ENCODE measurements at regions not wholly inside any gene's neighbourhood (a gene's known extent, or its start where the extent isn't known, plus 50 kb on each side); places are given as distances from the start of the nearest gene placed in this dataset.

DNA sequence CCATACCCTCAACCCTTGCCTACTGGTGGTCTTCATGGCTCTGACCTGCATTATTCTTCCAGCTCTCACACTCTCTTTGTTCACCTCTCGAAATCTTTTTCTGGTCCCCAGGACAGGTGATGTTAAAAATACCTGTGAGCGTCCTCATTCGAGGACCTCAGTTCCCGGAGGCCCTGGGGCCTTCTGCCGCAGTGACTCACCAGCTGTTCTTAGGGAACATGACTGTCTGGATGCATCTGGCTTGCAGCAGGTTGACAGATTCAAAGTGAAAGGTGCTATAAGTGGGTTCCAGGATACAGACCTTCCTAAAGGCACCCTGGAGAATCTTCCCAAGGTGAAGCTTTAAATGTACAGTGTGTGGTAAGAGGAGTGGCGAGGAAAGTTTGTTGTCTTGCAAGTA is 210.4 kb upstream of the KCNG1 start:
- no peak overlapping the region for H3K27ac Mint-ChIP-seq (ENCODE audit: unreplicated experiment)
- H3K9me3 Mint-ChIP-seq (ENCODE audit: low read depth) = no peaks in the 10 kb centered on the region
- DNase-seq (ENCODE audit: low spot score) = no peak
- H3K4me3 Mint-ChIP-seq (ENCODE audit: unreplicated experiment) = no peak overlapping the region
- H3K36me3 Mint-ChIP-seq (ENCODE audit: low read depth) = no peaks in the 10 kb centered on the region
- peaks cover 10% of the 10 kb centered on the region for H3K4me1 Mint-ChIP-seq (ENCODE audit: low read depth)
- TF ChIP-seq, protein P1, sequence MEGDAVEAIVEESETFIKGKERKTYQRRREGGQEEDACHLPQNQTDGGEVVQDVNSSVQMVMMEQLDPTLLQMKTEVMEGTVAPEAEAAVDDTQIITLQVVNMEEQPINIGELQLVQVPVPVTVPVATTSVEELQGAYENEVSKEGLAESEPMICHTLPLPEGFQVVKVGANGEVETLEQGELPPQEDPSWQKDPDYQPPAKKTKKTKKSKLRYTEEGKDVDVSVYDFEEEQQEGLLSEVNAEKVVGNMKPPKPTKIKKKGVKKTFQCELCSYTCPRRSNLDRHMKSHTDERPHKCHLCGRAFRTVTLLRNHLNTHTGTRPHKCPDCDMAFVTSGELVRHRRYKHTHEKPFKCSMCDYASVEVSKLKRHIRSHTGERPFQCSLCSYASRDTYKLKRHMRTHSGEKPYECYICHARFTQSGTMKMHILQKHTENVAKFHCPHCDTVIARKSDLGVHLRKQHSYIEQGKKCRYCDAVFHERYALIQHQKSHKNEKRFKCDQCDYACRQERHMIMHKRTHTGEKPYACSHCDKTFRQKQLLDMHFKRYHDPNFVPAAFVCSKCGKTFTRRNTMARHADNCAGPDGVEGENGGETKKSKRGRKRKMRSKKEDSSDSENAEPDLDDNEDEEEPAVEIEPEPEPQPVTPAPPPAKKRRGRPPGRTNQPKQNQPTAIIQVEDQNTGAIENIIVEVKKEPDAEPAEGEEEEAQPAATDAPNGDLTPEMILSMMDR (IDR thresholded peaks at IDR 0.05) = no peak
- peaks cover 26% of the 10 kb centered on the region for H3K27me3 Mint-ChIP-seq (ENCODE audit: low read depth)

DNA sequence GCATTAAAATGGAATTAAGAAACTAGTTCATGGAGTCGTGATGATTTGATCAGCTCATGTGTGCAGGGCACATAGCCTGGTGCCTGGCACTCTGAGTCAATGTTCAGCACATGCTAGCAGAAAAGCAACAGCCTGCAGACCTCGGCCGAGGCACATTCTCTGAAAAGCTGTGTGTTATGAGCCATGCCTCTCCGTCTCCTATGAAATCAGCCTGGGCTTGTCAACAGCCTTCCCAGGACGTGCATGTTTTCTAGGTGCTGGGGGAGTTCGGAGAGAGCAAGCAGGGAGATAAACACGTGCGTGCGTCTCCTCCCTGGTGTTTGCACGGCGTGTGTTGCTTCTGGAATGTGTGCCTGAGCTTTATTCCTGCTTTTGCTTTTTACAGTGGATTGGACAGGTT is 207.8 kb upstream of the KCNG1 start:
- DNase-seq (ENCODE audit: low spot score) = no peak
- H3K4me1 Mint-ChIP-seq (ENCODE audit: low read depth) = no peaks in the 10 kb centered on the region
- no peak overlapping the region for H3K27ac Mint-ChIP-seq (ENCODE audit: unreplicated experiment)
- TF ChIP-seq, protein P1 (IDR thresholded peaks at IDR 0.05) = no peak
- peaks cover 26% of the 10 kb centered on the region for H3K27me3 Mint-ChIP-seq (ENCODE audit: low read depth)
- H3K36me3 Mint-ChIP-seq (ENCODE audit: low read depth) = no peaks in the 10 kb centered on the region
- H3K4me3 Mint-ChIP-seq (ENCODE audit: unreplicated experiment) = no peak overlapping the region
- H3K9me3 Mint-ChIP-seq (ENCODE audit: low read depth) = no peaks in the 10 kb centered on the region

DNA sequence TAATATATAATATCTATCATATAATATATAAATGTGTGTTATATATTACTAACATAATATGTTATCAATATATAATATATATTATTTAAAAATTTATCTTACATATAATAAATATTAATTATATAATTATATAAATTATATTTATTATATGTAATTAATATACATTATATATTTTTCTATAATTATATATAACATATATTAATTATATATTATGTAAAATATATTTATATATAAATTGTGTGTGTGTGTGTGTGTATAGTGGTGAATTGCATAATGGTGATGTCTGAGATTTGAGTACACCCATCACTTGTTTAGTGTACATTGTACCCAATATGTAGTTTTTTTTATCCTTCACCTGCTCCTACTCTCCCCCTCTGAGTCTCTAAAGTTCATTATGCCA is 205.9 kb upstream of the KCNG1 start:
- H3K9me3 Mint-ChIP-seq (ENCODE audit: low read depth) = no peaks in the 10 kb centered on the region
- no peaks in the 10 kb centered on the region for H3K36me3 Mint-ChIP-seq (ENCODE audit: low read depth)
- no peaks in the 10 kb centered on the region for H3K4me1 Mint-ChIP-seq (ENCODE audit: low read depth)
- peaks cover 23% of the 10 kb centered on the region for H3K27me3 Mint-ChIP-seq (ENCODE audit: low read depth)
- TF ChIP-seq, protein P1 (IDR thresholded peaks at IDR 0.05) = no peak
- H3K27ac Mint-ChIP-seq (ENCODE audit: unreplicated experiment) = no peak overlapping the region
- no peak overlapping the region for H3K4me3 Mint-ChIP-seq (ENCODE audit: unreplicated experiment)
- no peak for DNase-seq (ENCODE audit: low spot score)

DNA sequence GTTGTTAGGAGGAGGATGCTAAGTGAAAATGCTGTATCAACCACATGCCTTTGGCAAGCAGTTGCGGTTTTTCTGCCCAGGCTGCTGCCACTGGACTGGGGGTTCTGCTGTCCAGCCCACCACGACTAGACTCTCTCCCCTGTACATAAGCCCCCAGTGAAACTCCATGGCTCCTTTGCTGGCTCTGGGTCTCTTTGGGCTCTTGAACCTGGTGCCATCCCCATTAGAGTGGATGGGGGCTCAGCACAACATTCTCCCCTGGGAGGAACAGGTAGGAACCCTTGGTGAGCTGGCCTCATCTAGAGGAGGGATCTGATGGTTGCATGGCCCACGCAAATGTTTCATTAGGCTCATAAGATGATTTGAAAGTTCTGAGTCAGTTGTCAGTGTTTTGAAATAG is 204.8 kb upstream of the KCNG1 start:
- no peak for DNase-seq (ENCODE audit: low spot score)
- peaks cover 20% of the 10 kb centered on the region for H3K27me3 Mint-ChIP-seq (ENCODE audit: low read depth)
- H3K36me3 Mint-ChIP-seq (ENCODE audit: low read depth) = peaks cover 2% of the 10 kb centered on the region
- H3K27ac Mint-ChIP-seq (ENCODE audit: unreplicated experiment) = no peak overlapping the region
- no peak overlapping the region for H3K4me3 Mint-ChIP-seq (ENCODE audit: unreplicated experiment)
- H3K9me3 Mint-ChIP-seq (ENCODE audit: low read depth) = no peaks in the 10 kb centered on the region
- H3K4me1 Mint-ChIP-seq (ENCODE audit: low read depth) = no peaks in the 10 kb centered on the region
- TF ChIP-seq, protein P1 (IDR thresholded peaks at IDR 0.05) = no peak

DNA sequence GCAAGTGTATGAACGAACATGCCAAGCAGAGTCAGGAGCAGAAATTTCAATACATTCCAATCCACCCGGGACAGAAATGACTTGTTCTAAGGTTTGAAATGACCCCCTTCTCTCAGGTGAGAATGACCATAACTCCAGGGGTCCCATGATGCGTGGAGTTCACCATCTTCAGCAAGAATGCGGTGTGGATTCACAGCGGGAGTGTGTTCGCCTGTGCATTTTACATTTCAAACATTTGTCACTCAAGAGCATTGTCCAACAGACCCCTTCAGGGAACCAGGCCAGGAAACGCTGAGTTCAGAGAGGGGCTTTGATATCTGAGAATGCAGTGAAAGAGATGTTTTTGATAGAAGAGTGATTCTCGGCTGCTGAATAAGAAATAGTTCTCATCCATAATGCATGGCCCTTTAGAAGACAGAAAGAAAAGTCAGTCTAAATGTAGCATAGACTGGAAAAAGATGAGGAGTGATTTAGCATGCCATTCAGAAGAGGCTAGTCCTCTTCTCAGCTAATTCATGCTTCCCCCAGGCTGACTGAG is 200.3 kb upstream of the KCNG1 start:
- Mint-ChIP-seq H3K27me3 (ENCODE audit: low read depth) (no peaks in the 10 kb centered on the region), H3K36me3 (ENCODE audit: low read depth) (peaks cover 4% of the 10 kb centered on the region), H3K9me3 (ENCODE audit: low read depth) (no peaks in the 10 kb centered on the region), H3K4me1 (ENCODE audit: low read depth) (peaks cover 13% of the 10 kb centered on the region), H3K27ac (ENCODE audit: unreplicated experiment) (no peak overlapping the region), H3K4me3 (ENCODE audit: unreplicated experiment) (no peak overlapping the region)
- DNase-seq (ENCODE audit: low spot score) = no peak
- TF ChIP-seq, protein P1 (IDR thresholded peaks at IDR 0.05) = no peak

Data from chondrocyte (in vitro differentiated cells).